Activated CD4-positive, alpha-beta memory T cell treated with anti-CD3 and anti-CD28 coated beads, Interleukin-2, amount 10 ng/mL, durations not matched to agents 7 days and 5 days (primary cell): ENCODE measurements at regions not wholly inside any gene's neighbourhood (a gene's known extent, or its start where the extent isn't known, plus 50 kb on each side); places are given as distances from the start of the nearest gene placed in this dataset.

Experiments used
- CTCF ChIA-PET: fragments of 350-600 bp; sonication (Branson Sonifier 250); formaldehyde crosslinking; loops from one replicate; lab custom pipeline; 2021; ENCODE audit warnings: antibody characterized with exemption, inconsistent platforms; lab: Charles Lee
- POLR2A ChIA-PET: fragments of 350-600 bp; sonication (Branson Sonifier 250); formaldehyde crosslinking; loops from one replicate; lab custom pipeline; 2021; ENCODE audit warnings: antibody characterized with exemption; lab: Charles Lee
- DNase-seq: peaks from one replicate; pipeline ENCODE4 v3.0.0-alpha.2; 2020
- H3K27ac Mint-ChIP-seq: one replicate; pipeline ENCODE4 v1.8.0; 2021; ENCODE audit warnings: mild to moderate bottlenecking, mixed read lengths
- H3K27me3 Mint-ChIP-seq: one replicate; pipeline ENCODE4 v1.8.0; 2021; ENCODE audit warnings: mixed read lengths
- H3K36me3 Mint-ChIP-seq: one replicate; pipeline ENCODE4 v1.8.0; 2021; ENCODE audit warnings: low read depth, mixed read lengths
- H3K4me1 Mint-ChIP-seq: one replicate; pipeline ENCODE4 v1.8.0; 2021; ENCODE audit warnings: mixed read lengths
- H3K4me3 Mint-ChIP-seq: one replicate; pipeline ENCODE4 v1.8.0; 2021; ENCODE audit warnings: mild to moderate bottlenecking, mixed read lengths
- H3K9me3 Mint-ChIP-seq: one replicate; pipeline ENCODE4 v1.8.0; 2021; ENCODE audit warnings: mixed read lengths

DNA sequence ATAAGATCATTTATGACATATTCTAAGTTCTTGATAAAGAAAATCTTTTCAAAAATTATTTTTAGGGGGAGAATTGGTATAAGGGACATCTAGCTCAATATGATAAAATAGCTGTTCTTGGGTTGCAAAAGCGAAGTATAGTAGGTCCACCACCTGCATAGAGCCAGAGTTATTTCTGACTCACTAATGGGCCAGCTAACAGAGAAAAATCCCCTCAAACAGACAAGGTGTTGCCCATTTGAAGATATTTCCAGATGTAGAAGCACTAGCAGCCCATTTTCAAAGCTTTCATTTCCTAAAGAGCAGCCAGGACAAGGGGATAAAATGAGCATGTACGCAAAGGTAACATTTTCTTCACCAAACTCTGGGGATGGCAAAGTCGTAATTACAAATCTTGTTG, 165.7 kb upstream of the FN1 start:
- Mint-ChIP-seq H3K36me3 (no peaks in the 10 kb centered on the region), H3K9me3 (no peaks in the 10 kb centered on the region), H3K4me3 (no peak overlapping the region), H3K27ac (no peak overlapping the region), H3K4me1 (no peaks in the 10 kb centered on the region), H3K27me3 (peaks cover 1% of the 10 kb centered on the region)
- ChIA-PET CTCF (no interaction called here), POLR2A (no interaction called here)
- DNase-seq: no peak

DNA sequence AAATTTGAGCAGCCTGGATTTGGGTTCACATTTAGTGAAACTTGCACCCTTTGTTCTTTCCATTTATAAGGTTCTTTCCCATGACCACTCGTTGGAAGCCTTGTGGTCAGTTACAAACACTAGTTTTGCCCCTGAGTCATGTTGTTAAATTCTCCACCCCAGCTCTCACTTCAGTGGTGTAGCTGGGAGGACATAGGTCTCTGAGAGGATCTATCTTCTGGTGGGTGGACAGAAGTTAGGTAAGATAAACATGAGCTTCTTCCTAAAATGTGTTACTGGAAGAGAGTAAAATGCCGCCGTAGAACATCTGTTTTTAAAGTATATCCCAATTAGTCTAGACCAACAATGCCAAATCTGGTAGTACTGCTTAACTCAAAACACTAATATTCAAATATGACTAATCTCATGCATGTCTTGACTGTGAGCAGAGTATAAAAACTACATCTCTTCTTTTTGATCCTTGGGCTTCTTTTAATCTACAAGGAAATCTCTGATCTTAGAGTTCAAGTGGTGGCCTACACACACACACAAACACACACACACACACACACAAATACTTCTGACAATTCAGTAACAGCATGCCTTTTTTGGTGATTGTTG, 162.6 kb upstream of the FN1 start:
- Mint-ChIP-seq H3K4me1 (no peaks in the 10 kb centered on the region), H3K4me3 (no peak overlapping the region), H3K27ac (no peak overlapping the region), H3K27me3 (peaks cover 1% of the 10 kb centered on the region), H3K36me3 (no peaks in the 10 kb centered on the region), H3K9me3 (no peaks in the 10 kb centered on the region)
- ChIA-PET POLR2A (no interaction called here), CTCF (no interaction called here)
- DNase-seq: no peak

DNA sequence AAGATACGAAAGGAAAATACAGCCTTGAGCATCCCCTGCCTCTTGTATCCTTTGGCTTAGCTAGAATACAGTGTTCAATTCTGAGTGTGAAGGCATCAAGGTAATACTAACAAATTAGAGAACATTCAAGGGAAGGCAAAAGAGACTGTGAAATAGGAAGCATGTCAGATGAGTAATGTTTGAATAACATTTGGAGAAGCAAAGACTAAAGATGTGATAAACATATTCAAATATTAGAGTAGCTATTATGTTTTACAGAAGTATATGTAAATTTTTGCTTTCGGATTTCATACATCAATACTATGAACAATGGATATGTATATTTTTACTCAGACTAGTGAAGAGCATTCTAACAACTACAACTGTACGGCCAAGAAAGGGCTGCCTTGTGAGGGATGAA, 161.7 kb upstream of the FN1 start:
- Mint-ChIP-seq H3K27ac (no peak overlapping the region), H3K4me1 (no peaks in the 10 kb centered on the region), H3K36me3 (no peaks in the 10 kb centered on the region), H3K9me3 (no peaks in the 10 kb centered on the region), H3K4me3 (no peak overlapping the region), H3K27me3 (peaks cover 1% of the 10 kb centered on the region)
- DNase-seq: no peak
- ChIA-PET POLR2A (no interaction called here), CTCF (no interaction called here)

DNA sequence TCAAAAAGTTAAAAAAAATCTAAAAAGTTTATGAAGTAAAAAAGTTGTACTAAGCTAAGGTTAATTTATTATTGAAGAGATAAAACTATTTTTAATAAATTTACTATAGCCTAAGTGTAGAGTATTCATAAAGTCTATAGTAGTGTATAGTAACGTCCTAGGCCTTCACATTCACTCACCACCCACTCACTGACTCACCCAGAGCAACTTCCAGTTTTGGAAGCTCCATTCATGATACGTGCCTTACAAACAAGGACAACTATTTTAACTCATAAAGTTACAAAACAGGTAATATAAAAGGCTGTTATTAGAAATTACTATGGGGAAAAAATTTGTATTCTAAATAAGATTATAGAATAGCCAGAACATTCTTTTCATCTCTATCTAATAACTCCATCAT, 158.9 kb upstream of the FN1 start:
- POLR2A ChIA-PET: no interaction called here

DNA sequence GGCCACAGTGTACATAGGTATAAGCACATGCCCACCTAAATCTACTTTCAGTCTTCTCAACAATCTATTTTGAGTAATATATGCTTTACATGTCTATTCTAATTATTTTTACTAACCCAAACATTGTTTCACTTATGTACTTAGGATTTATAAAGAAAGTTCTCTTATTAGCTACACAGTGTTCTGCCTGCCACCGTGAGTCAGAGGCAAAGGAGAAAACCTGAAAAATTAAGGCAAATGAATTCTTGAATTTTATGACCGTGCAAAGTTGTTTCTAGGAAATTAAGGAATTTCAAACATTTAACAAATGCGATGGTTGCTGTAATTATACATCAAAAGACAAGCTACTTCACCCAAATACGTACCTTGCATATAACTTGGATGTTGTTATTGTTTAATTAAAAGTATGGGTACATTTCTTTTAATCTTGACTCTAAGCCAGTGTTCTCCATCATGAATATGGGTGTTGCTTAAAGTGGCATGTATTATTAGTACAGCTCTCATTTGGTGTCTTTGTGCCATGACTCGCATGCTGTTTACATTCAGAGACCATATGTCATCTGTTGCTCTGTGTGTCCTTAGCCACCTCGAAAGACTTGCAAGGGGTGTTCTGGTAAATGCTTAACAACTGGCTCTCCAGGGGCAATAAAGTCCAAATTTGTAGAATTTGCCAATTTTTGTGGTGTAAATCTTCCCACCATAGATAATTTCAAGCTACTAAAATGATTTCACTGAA, 154.3 kb upstream of the FN1 start:
- no peak for DNase-seq
- Mint-ChIP-seq H3K36me3 (no peaks in the 10 kb centered on the region), H3K9me3 (no peaks in the 10 kb centered on the region), H3K4me3 (no peak overlapping the region), H3K4me1 (no peaks in the 10 kb centered on the region), H3K27me3 (no peaks in the 10 kb centered on the region), H3K27ac (no peak overlapping the region)
- CTCF ChIA-PET: no interaction called here
- POLR2A ChIA-PET: no interaction called here

More for the DNA sequence above, 158.9 kb upstream of the FN1 start:
- H3K4me3 Mint-ChIP-seq: no peak overlapping the region
- no peaks in the 10 kb centered on the region for H3K9me3 Mint-ChIP-seq
- no peaks in the 10 kb centered on the region for H3K36me3 Mint-ChIP-seq
- H3K4me1 Mint-ChIP-seq: no peaks in the 10 kb centered on the region
- DNase-seq: no peak
- no peak overlapping the region for H3K27ac Mint-ChIP-seq
- CTCF ChIA-PET: no interaction called here
- H3K27me3 Mint-ChIP-seq: peaks cover 1% of the 10 kb centered on the region

DNA sequence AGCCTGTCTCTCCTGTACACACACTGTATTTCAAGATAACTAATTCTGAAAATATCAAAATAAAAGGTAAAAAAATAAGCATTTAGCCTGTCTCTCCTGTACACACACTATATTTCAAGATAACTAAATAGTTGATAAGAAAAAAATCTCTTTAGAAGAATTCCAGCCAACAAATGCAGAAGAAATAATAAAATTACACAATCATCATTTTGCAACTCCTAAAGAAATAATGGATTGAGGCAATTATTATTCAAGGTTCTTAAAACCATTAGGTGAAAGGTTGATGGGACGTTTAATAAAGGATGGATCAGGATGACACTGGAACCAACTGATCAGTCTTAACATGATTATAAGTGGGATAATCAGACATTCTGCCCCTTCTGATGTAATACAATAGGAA, 148.0 kb upstream of the FN1 start:
- no peaks in the 10 kb centered on the region for H3K36me3 Mint-ChIP-seq
- ChIA-PET POLR2A (no interaction called here), CTCF (no interaction called here)
- H3K4me1 Mint-ChIP-seq: no peaks in the 10 kb centered on the region
- H3K27me3 Mint-ChIP-seq: no peaks in the 10 kb centered on the region
- no peaks in the 10 kb centered on the region for H3K9me3 Mint-ChIP-seq
- H3K4me3 Mint-ChIP-seq: no peak overlapping the region
- no peak overlapping the region for H3K27ac Mint-ChIP-seq
- no peak for DNase-seq

DNA sequence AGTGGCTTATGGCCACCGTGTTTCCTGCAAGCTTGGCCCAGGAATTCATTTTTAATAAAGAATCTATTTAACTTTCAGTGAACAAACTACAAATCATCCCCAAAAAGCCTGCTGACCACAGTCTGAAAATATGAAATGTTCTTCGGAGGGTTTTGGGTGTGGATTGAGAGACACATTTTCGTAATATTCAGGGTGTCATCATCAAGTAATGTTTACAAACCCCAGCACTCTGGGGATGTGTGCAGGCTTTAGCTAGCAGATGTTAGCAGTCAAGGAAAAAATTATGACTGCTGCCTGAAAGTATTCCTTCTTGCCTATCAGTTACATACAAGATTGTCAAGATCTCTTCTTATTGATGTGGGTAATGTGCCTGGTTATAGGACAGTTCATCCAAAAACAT, 143.9 kb upstream of the FN1 start:
- no peak for DNase-seq
- Mint-ChIP-seq H3K4me1 (no peaks in the 10 kb centered on the region), H3K4me3 (no peak overlapping the region), H3K27me3 (no peaks in the 10 kb centered on the region), H3K9me3 (no peaks in the 10 kb centered on the region), H3K36me3 (no peaks in the 10 kb centered on the region), H3K27ac (no peak overlapping the region)
- POLR2A ChIA-PET: no interaction called here
- CTCF ChIA-PET: no interaction called here

DNA sequence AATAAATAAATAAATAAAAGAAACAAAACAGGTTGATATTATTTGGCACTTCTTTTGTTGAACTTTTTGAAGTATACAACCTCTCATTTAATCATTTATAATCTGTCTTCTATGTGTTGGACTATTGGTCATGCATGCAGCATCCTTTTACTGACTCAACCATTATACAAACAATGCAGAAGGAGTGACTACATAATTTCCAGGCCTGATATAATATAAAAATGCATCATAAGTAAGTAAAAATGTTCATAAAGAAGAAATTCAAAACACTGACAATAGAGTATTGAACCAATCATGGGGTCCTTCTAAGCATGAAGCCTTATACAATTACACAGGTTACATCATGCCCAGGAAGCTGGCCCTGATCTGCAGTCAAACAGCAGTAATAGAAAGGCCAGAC, 141.5 kb upstream of the FN1 start:
- H3K36me3 Mint-ChIP-seq: no peaks in the 10 kb centered on the region
- POLR2A ChIA-PET: no interaction called here
- H3K9me3 Mint-ChIP-seq: no peaks in the 10 kb centered on the region
- DNase-seq: no peak
- CTCF ChIA-PET: no interaction called here
- H3K4me1 Mint-ChIP-seq: no peaks in the 10 kb centered on the region
- no peaks in the 10 kb centered on the region for H3K27me3 Mint-ChIP-seq
- H3K27ac Mint-ChIP-seq: no peak overlapping the region
- no peak overlapping the region for H3K4me3 Mint-ChIP-seq

DNA sequence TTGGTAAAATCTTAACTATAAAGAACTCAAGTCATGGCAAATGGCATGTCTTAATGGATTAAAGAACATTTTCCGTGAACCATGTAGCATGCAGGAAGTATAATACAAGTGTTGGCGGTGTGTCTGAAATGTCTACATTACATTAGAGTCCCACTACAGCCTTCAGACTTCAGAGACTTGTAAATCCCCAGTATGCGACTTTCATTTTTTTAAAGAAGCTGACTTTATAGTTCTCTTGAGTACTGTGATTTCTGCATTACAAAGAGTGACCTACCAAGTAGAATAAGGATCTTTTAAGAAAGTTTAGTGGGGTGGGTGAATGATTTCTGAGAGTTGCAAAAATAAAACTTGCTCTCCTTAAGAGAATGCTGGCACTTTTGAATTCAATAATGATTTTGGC, 140.7 kb upstream of the FN1 start:
- CTCF ChIA-PET: no interaction called here
- Mint-ChIP-seq H3K4me1 (no peaks in the 10 kb centered on the region), H3K4me3 (no peak overlapping the region), H3K27me3 (peaks cover 3% of the 10 kb centered on the region), H3K36me3 (no peaks in the 10 kb centered on the region), H3K27ac (no peak overlapping the region), H3K9me3 (no peaks in the 10 kb centered on the region)
- POLR2A ChIA-PET: no interaction called here
- no peak for DNase-seq

DNA sequence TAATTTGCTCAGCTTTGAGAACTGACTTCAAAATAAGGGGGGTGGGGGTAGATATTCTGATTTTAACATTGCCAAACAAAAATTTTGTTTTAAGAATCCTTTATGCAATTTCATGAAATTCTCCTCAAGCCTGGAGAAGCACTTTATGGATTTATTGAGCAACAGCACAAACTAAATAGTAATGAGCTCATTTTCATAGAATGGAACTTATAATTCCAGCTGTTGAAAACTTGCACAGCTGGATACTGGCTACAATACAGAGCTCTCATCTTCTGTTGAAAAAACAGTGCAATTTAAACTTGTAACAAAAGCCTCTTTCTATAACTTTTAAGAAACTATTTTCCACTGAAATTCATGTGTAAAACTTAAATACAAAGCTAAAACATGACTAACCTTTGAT, 137.6 kb upstream of the FN1 start:
- no peak overlapping the region for H3K27ac Mint-ChIP-seq
- ChIA-PET POLR2A (no interaction called here), CTCF (interaction anchor here (0.8 kb wide), 1 partner anchor 19 kb away, joined by 4 read pairs; no protein-coding TSS in a partner anchor)
- H3K4me1 Mint-ChIP-seq: no peaks in the 10 kb centered on the region
- no peak for DNase-seq
- H3K9me3 Mint-ChIP-seq: no peaks in the 10 kb centered on the region
- H3K4me3 Mint-ChIP-seq: no peak overlapping the region
- H3K27me3 Mint-ChIP-seq: peaks cover 3% of the 10 kb centered on the region
- H3K36me3 Mint-ChIP-seq: no peaks in the 10 kb centered on the region

DNA sequence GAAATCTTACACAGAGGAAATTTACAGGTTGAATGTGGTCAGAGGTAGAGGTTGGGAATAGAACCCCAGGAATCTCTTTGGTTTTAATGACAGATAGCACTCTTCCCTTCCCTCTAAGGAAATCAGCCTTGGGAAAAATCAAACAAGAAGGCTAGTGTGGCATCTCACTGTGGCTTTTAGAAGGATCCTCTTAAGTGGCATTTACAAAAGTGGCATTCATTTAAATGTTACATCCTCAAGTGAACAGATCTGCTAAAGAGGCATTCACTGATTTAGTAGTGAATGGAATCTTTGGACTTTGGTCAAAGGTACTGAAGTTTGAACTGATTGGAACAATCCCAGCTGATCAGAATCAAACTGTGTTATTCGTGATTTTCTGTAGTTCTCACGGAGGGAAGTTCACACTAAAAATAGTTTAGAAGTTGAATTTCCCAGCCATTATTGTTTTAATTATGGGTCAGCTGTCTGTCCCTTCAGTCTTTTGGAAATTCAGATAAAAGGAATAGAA, 136.5 kb upstream of the FN1 start:
- Mint-ChIP-seq H3K4me3 (no peak overlapping the region), H3K9me3 (no peaks in the 10 kb centered on the region), H3K4me1 (no peaks in the 10 kb centered on the region), H3K27ac (no peak overlapping the region), H3K36me3 (no peaks in the 10 kb centered on the region), H3K27me3 (peaks cover 3% of the 10 kb centered on the region)
- POLR2A ChIA-PET: no interaction called here
- DNase-seq: no peak
- CTCF ChIA-PET: no interaction called here

DNA sequence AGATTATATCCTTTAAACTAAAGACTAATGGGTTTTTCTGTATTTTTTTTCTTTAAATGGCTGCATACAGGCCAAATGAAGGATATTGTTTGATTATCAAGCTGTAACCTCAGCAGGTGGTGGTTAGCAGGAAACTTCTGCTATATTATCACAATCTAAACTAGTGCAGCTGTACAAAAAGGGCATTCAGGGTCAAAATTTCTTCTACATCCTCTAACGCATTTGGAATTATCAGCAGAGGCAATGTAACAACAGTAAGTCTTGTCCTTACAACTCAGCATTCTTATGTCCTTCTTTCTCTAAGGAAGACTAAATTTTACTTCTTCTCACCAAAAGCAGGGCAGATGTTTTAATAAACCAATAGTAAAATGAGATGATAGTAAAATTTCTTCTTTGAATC, 135.8 kb upstream of the FN1 start:
- no peaks in the 10 kb centered on the region for H3K4me1 Mint-ChIP-seq
- H3K4me3 Mint-ChIP-seq: no peak overlapping the region
- H3K36me3 Mint-ChIP-seq: no peaks in the 10 kb centered on the region
- H3K9me3 Mint-ChIP-seq: no peaks in the 10 kb centered on the region
- peaks cover 3% of the 10 kb centered on the region for H3K27me3 Mint-ChIP-seq
- no peak overlapping the region for H3K27ac Mint-ChIP-seq
- ChIA-PET CTCF (no interaction called here), POLR2A (no interaction called here)
- no peak for DNase-seq

DNA sequence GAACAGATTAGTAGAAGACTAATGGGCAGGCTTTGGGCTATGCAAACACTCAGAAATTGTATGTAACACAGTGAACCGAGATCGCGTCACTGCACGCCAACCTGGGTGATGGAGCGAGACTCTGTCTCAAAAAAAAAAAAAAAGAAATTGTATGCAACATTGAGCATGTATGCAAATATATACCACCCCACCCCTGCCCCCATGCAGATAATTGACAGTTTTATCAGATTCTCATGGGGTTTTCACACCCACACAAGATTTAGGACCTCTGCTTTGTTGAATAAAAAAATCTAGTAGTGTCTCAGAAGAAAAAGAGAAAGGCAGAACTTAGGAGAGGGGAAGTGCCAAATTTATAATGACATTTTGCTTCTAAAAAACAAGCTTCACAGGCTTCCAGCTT, 131.6 kb upstream of the FN1 start:
- H3K4me3 Mint-ChIP-seq: no peak overlapping the region
- no peaks in the 10 kb centered on the region for H3K36me3 Mint-ChIP-seq
- H3K4me1 Mint-ChIP-seq: no peaks in the 10 kb centered on the region
- H3K27ac Mint-ChIP-seq: no peak overlapping the region
- H3K27me3 Mint-ChIP-seq: peaks cover 3% of the 10 kb centered on the region
- H3K9me3 Mint-ChIP-seq: no peaks in the 10 kb centered on the region
- DNase-seq: no peak
- CTCF ChIA-PET: interaction anchor here (0.7 kb wide), 1 partner anchor 244 kb away, joined by 6 read pairs; no protein-coding TSS in a partner anchor
- POLR2A ChIA-PET: no interaction called here

DNA sequence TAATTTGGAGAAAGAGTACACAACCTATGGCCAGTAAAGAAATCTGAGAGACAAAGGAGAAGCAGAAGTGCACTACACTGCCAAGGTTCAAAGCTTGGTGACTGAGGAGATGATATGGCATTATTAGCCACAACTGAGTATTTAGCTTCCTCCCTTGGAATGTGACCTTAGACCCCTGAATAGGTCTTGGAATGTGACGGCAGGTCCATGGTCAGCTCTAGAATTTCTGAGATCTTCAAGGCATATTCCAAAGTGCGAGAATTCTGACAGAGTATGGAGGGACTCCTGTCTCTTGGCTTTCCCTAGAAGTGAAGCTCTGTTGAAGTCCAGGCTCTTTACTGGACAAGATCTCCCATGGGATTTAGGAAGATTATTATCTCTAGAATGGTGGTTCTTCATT, 130.0 kb upstream of the FN1 start:
- POLR2A ChIA-PET: no interaction called here
- no peak overlapping the region for H3K27ac Mint-ChIP-seq
- DNase-seq: no peak
- no peaks in the 10 kb centered on the region for H3K36me3 Mint-ChIP-seq
- no peaks in the 10 kb centered on the region for H3K9me3 Mint-ChIP-seq
- H3K4me1 Mint-ChIP-seq: no peaks in the 10 kb centered on the region
- CTCF ChIA-PET: no interaction called here
- H3K4me3 Mint-ChIP-seq: no peak overlapping the region
- no peaks in the 10 kb centered on the region for H3K27me3 Mint-ChIP-seq
